ENCODE measurements at regions not wholly inside any gene's neighbourhood (a gene's known extent, or its start where the extent isn't known, plus 50 kb on each side); places are given as distances from the start of the nearest gene placed in this dataset.

DNA sequence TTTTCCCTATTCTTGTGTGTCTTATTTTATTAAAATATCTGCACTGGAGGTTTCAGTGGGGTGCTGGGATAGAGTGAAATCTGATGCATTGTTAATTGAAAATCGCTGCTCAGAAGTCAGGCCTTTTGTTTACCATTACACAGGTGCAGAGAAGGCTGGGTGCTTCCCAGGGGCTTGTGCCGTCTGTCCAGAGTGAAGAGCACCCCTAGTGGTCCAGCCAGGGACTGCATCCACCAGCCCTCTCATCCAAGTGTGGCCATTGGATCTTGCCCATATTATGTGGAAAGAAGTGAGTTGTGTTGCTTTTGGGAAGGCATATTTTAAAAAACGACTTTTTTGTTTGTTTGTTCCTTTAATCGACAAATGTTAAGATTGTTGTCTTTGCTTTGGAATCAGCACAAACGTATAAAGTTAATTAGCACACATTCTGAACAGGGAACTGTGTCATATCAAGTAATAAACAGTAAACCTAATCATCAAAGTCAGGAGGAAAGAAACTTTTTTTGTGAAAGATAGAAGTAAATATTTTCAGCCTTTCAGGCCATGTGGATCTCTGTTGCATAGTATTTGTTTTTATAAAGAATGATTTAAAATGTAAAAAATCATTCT is 315.6 kb downstream of the MTRR start:
- CTCF ChIA-PET = no interaction called here
- TF ChIP-seq CTCF (conservative IDR thresholded peaks at IDR 0.05; ENCODE audit: low read depth) = peak; percentile 75
- POLR2A ChIA-PET (ENCODE audit: low non-redundant PET) = no interaction called here
- H3K27ac ChIP-seq = no peak overlapping the region
- no peak for DNase-seq (ENCODE audit: low spot score)

- ChIA-PET CTCF (no interaction called here), POLR2A (ENCODE audit: low non-redundant PET) (no interaction called here)
- TF ChIP-seq CTCF (conservative IDR thresholded peaks at IDR 0.05; ENCODE audit: low read depth) = no peak
- no peak overlapping the region for H3K27ac ChIP-seq
- DNase-seq (ENCODE audit: low spot score) = no peak
These were observed 316.9 kb downstream of the MTRR start for GRCh38 chr5:8185852-8186251.

GRCh38 chr5:8188874-8189565 is 320.1 kb downstream of the MTRR start:
- CTCF ChIA-PET = no interaction called here
- no peak overlapping the region for H3K27ac ChIP-seq
- no peak for TF ChIP-seq CTCF (conservative IDR thresholded peaks at IDR 0.05; ENCODE audit: low read depth)
- POLR2A ChIA-PET (ENCODE audit: low non-redundant PET) = no interaction called here
- DNase-seq (ENCODE audit: low spot score) = no peak

GRCh38 chr5:8192840-8193239 is 323.9 kb downstream of the MTRR start:
- ChIA-PET POLR2A (ENCODE audit: low non-redundant PET) (no interaction called here), CTCF (no interaction called here)
- H3K27ac ChIP-seq = no peak overlapping the region
- no peak for TF ChIP-seq CTCF (conservative IDR thresholded peaks at IDR 0.05; ENCODE audit: low read depth)
- DNase-seq (ENCODE audit: low spot score) = no peak

DNA sequence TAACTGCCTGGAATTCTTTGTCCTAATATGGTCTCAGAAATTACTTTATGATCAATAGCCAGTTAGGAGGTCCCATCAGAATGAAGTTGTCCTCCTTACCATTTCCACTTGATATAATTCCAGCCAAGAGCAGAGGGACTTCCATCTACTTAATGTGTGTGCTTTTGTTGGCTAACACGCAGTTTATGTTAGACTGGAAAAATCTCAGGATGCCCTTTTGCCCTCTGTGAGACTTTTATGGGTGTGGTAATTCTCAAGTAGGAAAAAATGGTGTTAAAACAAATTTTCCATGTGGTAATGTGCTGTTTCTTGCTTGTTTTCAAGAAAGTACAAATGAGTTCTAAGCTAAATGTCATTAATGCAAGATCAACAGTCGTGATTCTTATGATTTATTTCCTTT is 327.1 kb downstream of the MTRR start:
- DNase-seq (ENCODE audit: low spot score) = no peak
- H3K27ac ChIP-seq = no peak overlapping the region
- no peak for TF ChIP-seq CTCF (conservative IDR thresholded peaks at IDR 0.05; ENCODE audit: low read depth)
- POLR2A ChIA-PET (ENCODE audit: low non-redundant PET) = no interaction called here
- CTCF ChIA-PET = no interaction called here

DNA sequence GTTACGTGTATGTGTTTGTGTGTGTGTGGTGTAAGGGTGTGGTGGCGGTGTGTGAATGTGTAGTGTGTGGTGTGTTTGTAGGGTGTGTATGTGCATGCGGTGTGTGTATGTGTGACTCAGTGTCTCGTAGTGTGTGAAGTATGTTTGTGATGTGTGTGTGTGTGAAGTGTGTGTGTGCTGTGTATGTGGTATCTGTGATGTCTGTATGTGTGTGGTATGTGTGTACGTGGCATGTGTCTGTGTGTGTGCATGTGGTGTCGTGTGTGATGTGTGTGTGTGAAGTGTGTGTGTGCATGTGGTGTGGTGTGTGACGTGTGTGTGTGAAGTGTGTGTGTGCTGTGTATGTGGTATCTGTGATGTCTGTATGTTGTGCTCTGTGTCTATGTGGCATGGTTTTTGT is 339.4 kb downstream of the MTRR start:
- ChIA-PET POLR2A (ENCODE audit: low non-redundant PET) (no interaction called here), CTCF (no interaction called here)

More for the DNA sequence above, 339.4 kb downstream of the MTRR start:
- no peak for TF ChIP-seq CTCF (conservative IDR thresholded peaks at IDR 0.05; ENCODE audit: low read depth)
- no peak overlapping the region for H3K27ac ChIP-seq
- no peak for DNase-seq (ENCODE audit: low spot score)
